H4 (cell line): ENCODE measurements at regions not wholly inside any gene's neighbourhood (a gene's known extent, or its start where the extent isn't known, plus 50 kb on each side); places are given as distances from the start of the nearest gene placed in this dataset.
"Not testable (repeated sequence)": the region's sequence is repeated elsewhere in the genome, so short reads cannot be mapped to it uniquely, and the experiment has no call there.

Source experiments
- DNase-seq: peaks from one replicate; pipeline ENCODE4 v3.0.0-alpha.2; 2015; ENCODE audit warnings: low spot score

DNA sequence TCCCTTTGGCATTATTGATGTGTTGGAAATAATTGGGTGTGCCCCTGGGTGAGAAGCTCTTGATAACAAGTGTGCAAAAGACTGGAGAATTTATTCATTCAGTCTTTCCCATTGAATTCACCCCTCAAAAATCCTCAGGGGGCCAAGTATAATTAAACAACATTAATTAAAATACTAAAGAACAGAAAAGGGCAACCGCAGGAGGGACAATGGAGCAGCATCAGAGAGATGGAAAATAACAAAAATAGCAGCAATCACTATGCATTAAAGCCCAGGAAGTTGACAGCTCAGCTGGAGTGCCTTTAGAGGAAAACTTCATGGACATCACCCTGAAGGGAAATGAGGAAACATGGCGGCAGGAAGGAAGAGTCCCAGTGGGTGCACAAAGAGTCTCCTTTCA is 227.6 kb downstream of the MINAR1 start:
- DNase-seq = no peak

DNA sequence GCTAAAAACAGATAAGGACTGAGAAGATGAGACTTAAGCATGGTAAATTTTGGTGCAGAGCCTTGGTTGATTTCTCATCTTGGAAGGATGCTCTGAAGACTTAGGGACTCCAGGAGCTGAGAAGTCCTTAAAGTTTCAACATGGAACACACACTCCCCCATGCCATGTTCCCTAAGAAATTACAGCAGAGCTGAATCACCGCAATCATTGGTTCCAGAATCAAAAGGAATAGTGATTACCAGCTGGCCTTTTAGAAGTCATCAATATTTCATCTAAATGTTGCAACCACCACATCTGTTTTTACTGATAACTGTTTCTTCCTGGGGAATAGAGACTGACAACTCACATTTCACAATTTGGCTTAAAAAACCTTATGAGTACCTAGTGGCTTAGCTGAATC is 229.3 kb downstream of the MINAR1 start:
- DNase-seq = no peak

DNA sequence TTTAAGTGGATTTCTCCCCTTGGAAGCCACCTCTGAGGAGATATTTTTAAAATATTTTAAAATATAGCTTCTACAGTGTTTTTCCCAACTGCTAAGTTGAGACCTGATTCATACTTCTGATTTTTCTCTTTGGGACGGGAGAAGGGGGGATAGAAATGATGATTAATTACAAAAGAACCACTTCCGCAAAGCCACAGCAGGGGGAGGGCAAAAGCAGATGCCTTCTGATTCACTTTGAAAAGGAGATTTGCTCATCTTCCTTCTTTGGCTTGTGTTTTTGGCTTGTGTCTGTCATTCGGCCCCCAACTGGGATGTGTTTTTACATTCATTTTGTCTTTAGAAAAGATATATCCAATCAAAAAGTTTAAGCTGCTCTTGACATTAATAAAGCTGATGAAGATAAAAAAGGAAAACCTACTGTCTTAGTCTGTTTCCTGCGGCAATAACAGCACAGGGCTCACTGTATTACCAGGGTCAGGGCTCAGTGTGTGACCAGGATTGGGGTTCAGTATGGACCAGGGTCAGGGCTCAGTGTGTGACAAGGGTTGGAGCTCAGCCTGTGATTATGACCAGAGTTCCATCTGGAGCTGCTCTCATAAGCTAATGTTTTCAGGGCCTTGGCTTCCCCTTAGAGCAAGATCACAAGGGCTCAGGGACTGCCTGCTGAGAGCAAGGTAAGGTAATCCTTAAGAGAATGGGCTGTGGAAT is 223.2 kb downstream of the MTHFS start:
- DNase-seq = no peak

DNA sequence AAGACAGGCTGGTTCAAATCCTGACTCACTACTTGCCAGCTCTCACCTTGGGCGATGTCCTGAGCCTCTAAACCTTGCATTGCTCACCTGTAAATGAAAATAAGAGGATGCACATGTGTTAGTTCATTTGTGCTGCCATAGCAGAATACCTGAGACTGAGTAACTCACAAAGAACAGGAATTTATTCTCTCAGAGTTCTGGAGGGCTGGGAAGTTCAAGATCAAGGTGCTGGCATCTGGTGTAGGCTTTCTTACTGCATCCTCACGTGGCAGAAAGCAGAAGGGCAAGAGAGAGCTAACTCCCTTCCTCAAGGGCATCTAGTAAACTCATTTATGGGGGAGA is 222.7 kb downstream of the MTHFS start:
- DNase-seq = no peak

DNA sequence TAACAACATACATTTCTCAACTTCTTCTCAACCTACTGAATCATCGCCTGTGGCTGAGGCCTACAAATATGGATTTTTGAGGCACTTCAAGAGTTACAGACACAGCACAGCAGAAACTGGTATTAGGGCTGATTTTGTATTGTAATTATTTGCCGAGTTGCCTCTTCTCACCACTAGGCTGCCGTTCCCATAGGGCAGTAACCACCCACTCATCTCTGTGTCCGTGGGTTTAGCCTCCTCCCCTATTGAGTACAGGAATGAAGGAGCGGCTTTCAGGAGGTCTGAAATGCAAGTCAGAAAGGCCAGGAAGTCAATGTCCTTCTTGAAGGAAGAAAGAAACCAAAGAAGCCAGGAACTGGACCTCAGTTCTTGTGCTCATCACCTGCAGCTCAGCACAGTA is 220.8 kb downstream of the MTHFS start:
- no peak for DNase-seq

DNA sequence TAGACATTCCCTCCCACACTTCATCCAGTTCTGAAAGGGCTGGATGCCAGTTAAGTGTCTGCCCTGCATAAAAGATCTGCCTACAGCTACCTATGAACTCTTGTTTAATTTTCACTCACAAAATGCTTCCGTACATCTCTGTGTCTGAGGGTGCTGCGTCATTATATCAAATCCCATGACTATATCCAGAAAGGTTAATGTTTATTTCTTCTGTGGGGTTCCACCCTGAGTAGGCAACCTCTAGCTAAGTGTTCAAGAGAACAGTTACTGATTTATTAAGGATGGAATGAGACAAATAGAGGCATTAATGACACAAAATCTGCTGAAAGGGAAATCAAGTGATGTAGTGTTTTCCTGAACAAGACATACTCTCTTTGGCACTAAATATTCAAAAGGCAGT is 220.2 kb downstream of the MTHFS start:
- no peak for DNase-seq

DNA sequence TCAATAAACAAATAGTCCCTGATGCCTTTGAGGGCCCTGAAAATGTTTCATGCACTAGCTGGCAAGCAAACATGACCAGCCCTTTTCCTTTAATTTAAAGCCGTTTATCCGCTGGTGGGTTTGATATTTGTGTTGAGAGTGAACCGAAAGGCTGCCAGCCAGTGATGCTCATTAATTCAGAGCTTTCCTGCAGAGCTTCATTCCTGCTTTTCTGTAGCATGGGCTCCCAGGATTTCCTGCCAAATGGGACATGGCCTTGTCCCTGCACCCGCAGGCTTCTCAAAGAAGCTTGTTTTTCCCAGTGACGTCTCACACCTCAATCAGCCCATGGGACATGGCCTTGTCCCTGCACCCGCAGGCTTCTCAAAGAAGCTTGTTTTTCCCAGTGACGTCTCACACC is 219.6 kb downstream of the MTHFS start:
- no peak for DNase-seq

DNA sequence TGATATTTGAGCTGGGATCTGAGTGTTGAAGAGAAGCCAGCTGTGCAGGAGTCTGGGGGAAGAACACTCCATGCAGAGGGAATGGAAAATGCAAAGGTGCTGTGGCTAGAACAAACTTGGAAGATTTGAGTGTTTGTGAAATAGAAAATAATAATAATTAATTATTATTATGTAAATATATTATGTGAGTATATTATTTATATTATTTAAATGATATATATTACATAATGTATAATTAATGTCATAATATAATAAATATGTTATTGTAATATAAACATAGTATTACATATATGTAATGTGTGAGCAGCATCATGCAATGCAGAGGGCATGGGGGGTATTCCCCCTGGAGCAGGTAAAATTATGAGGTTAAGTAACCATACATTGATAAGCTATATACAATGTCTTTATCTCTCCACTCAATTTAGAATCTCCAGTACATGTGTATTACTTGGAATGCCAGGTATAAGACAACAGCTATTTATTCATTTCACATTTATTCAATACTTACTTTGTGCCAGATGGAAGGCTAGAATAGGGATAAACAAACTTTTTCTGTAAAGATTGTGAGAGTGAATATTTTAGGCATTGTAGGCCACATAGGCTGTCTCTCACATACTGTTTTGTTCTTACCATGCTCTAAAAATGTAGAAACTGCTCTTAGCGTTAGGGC is 218.6 kb downstream of the MTHFS start:
- no peak for DNase-seq

DNA sequence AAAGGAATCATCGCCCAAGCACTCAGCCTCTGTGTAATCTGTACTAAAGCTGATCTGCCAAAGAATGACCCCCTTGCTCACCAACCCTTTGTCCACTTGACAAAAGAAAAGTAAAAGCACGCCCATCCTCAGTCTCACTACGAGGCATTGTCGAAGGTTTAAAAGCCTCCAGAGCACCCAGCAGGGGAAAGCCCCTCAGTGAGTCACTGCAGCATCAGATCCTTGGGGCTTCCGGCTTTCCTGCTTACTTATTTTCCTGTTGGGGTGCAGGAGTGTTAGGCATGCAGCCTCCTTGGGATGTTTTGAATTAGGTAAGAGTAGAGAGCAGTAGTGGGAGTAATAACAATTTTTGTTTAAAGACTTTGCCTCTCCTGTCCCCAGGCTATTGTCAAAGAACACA is 216.1 kb downstream of the MTHFS start:
- no peak for DNase-seq

DNA sequence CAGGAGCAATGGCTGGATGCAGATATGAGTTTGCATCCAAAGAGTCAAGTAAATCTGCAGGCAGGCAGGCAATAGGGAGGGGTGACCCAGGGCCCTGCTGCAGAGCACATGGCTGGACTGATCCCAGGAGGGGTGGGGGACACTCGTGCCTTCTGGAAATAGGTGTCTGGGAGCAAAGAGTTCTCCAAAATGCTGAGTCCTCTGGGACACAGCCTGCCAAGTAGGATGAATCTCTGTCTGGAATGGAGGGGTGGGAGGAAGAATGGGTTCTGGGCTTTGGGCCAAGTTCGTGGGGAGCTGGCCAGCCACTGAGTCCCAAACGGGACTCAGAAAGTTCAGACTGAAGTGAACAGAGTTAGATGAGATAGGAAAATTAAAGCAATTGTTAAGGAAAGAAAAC is 214.5 kb downstream of the MTHFS start:
- DNase-seq = no peak

DNA sequence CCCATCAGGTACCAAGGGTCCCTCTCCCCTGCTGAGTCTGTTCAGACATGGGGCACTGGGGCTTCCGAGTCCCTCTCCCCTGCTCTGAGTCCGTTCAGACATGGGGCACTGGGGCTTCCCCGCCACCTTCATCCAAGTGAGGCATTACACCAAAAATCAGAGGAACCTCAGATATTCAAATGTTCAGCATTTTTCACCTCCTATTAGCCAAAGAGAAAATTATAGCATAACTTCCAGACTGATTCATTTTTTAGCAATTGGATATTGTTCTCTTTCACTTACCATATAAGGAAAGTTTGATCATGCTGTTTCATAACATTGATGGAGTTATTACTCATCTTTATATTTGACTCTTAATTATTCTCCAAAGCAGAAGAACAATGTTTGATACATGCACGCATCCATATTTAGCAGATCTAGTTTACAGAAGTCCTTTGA is 213.9 kb downstream of the MTHFS start:
- DNase-seq = no peak

DNA sequence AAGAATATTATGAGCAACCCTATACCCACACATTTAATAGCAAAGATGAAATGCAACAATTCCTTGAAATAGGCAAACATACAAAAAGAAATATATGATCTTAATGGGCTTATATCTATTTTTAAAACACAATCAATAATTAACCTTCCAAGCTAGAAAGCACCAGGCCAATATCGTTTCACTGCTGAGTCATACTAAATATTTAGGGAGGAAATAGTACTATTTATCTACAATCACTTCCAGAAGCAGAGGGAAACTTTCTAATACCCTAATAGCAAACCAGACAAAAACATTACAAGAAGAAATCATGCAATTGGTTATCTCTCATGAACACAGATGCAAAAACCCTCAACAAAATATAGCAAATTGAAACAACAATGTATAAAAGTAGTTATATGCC is 207.8 kb downstream of the MTHFS start:
- DNase-seq = no peak

DNA sequence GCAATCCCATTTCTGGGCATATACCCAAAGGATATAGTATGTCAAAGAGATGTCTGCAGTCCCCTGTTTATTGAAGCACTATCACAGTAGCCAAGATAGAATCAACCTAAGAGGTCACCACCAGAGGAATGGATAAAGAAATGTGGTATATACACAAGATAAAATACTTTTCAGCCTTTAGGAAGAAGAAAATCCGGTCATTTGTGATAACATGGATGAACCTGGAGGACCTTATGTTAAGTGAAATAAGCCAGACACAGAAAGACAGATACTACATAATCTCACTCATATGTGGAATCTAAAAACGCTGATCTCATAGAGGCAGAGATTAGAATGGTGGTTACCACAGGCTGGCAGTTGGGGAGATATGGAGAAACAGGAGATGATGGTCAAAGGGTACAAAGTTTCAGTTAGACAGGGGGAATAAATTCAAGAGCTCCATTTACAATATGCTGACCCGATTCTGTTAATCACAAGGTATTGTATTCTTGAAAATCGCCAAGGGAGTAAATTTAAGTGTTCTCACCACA is 195.8 kb downstream of the MTHFS start:
- DNase-seq = no peak

DNA sequence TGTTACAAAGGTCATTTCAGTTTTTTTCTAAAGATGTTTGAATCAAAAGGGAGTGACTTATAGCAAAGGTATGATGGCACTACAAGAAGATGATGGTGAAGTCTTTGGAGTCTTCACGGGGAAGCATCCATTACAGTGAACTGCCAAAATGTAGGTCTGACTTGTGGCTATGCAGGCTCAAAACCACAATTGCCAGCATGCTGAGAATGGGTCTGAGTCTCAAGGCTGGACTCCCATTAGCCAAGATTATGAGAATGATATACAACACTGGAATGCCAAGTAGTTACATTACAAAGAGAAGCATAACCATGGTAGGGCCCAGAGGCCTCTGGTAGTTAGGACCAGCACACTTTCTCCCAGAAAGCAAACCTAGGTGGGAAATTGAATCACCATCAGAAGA is 194.2 kb downstream of the MTHFS start:
- no peak for DNase-seq

DNA sequence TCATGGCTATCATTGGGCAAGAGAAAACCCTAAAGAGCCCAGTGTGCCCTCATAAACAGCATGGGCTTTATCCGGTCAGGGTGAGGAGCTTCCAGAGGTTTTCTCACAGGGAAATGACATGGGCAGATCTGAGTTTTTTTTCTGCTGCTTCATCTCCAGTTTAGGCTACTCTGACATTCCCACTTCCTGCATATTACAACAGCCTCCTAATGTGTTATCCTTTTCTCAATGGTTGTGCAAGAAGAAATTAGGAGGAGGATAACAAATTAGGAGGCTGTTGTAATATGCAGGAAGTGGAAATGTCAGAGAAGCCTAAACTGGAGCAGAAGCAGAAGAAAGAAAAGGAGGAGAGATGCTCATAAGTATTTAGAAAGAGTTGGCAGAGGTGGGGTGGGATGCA is 175.6 kb downstream of the MTHFS start:
- no peak for DNase-seq

DNA sequence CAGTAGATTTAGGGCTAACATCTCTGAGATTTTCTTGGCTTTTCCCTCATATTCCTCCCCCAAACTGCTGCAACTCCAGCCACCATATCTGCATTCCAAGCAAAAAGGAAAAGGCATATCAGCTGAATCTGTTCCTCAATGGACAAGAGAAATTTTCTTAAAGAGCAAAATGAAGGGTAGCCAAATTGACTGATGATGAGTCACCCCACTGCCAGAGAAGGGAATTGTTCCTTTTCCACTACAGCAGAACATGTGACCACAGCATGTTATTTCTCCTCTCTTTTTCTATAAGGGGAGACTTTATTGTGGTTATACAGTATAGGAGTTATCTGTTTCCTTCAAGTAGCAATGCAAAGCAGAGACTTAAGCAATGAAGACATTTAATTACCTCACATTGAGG is 172.5 kb downstream of the MTHFS start:
- no peak for DNase-seq

DNA sequence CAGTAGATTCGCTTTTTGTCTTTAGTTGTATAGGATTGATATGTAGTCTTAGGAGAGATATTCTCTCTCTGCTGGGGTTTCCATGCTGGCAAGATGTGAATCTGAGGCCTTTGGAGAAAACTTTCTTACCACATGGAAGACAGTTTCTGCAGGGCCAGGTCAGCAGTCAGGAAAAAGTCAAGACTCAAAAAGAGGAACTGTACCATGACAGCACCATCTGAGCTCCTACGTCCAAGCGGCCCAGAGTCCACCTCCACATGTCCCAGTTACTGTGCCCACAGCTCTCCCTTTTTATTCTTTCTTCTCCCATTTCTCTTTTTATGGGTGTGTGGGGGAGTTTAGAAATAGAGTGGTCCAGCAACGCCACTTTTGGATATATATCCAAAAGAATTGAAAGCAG is 172.0 kb downstream of the MTHFS start:
- no peak for DNase-seq

DNA sequence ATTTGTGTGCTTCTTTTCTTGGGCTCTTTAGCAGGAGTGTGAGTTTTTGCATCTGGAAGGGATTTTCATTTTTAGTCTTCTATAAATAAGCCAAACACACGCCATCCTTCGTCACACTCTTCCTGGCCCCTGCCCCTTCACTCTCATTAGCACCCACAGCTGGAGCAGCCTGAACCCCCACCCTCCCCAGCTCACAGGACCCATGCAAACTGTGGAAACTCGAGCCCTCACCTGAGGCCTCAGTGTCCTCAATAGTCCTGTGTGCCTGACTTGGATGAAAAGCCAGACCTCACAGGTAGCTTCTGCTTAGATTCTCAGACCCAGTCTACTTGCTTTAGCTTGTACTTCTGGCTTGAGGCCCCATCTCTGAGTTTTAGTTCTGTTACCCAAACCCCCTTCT is 167.9 kb downstream of the MTHFS start:
- DNase-seq = no peak

DNA sequence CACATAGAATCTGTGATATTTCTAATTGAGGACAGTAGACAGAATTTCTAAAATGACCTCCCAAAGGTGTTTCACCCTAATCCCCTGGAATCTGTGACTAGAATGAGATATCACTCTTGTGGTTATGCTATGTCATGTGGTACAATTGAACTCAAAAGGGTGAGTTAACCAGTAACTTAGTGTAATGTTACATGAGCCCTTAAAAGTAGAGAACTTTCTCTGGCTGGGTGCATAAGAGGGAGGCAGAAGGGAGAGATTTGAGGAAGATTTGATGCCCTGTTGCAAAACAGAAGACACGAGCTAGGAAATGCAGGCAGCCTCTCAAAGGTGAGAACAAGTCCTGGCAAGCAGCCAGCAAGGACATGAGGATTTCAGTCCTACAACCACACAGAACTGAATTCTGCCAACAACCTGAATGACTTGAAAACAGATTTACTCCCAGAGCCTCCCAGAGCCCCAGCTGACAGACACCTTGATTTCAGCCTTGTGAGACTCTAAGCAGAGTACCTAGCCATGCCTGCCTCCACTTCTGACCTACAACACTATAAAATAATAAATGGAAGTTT is 160.3 kb downstream of the MTHFS start:
- no peak for DNase-seq

DNA sequence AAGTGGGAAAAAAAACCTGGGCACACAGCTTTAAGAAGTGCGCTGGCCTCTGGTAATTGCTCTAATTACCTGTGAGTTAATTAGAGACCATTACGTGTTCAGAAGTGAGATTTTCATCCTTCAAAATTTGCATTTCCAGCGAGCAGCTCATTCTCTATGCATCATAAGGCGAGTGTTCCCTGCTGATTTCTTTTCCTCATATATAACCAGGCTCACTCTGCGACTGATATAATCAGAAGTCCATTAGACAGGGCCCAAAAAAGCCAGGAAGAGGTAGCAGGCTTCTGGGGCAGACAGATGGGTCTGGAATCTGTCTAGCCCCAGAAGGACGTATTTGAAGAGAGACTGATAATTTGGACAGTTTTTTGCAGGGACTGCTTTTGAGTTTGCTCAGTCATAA is 158.7 kb downstream of the MTHFS start:
- no peak for DNase-seq

DNA sequence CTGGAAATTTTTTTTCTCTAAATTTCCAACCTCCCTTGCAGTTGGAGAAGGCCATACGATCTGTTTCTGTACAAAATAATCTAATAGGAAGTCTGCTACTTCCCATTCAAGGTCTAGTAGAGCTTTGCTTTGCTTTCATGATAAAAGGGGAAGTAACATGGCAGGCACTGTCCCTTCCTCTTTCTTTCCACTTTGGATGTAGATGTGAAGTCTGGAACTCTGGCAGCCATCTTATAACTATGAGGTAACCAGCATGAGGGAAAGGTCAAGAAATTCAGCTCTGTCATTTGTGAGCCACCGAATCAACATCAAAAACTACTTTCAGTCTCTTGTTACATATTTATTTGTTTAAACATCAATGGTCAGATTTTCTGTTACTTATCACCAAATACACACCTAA is 156.3 kb downstream of the MTHFS start:
- DNase-seq = no peak

DNA sequence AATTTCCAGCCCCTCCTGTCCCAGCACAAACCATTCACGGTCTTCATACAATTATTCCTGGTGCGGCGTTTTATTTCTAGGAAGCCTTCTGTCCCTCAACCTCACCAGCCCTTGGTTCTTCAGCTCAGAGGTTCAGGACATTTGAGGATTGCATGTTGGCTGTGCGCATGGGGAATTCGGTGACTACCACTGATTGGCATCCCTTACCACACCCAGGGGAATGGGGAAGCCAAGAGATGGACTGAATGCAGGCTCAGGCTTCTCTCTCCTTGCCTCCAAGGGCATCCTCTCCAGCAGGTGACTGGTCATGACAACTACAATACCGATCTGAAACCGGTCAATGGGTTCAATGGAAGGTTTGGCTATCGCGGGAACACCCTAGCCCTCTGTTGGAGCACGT is 153.8 kb downstream of the MTHFS start:
- no peak for DNase-seq

DNA sequence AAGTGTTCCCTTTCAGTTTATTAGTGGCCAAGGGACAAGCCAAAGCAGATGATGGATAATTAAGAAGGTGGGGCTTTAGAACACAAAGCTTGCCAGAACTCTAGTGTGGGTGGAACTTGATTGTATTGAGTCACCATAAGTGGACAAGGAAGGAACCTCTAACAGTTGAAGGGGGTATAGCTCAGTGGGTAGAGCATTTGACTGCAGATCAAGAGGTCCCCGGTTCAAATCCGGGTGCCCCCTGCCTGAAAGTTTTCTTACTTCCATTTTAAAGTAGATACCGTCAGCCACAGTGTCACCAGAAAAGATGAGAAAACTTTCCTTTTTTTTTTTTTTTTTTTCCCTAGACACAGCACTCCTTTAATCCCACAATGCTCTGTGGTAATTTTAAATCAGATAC is 152.3 kb downstream of the MTHFS start:
- DNase-seq = not testable (repeated sequence)
